Activated CD8-positive, alpha-beta memory T cell treated with anti-CD3 and anti-CD28 coated beads, Interleukin-2, amount 10 ng/mL, durations not matched to agents 7 days and 5 days (primary cell): ENCODE measurements at regions not wholly inside any gene's neighbourhood (a gene's known extent, or its start where the extent isn't known, plus 50 kb on each side); places are given as distances from the start of the nearest gene placed in this dataset.
A peak's percentile ranks its signal among the peaks of the same experiment; 100 is the strongest.

Experiments used
- ATAC-seq: fragments of 150-1000 bp; cut with Tn5 transposase; one replicate; pipeline ENCODE4 v1.10.0; 2021; ENCODE audit warnings: moderate library complexity
- CTCF ChIA-PET: fragments of 350-600 bp; sonication (Branson Sonifier 250); formaldehyde crosslinking; loops from one replicate; lab custom pipeline; 2021; ENCODE audit warnings: antibody characterized with exemption; lab: Charles Lee
- DNase-seq: peaks from one replicate; pipeline ENCODE4 v3.0.0-alpha.2; 2020
- H3K27ac Mint-ChIP-seq: one replicate; pipeline ENCODE4 v1.8.0; 2021; ENCODE audit warnings: mild to moderate bottlenecking, mixed read lengths
- H3K27me3 Mint-ChIP-seq: one replicate; pipeline ENCODE4 v1.8.0; 2021; ENCODE audit warnings: mixed read lengths
- H3K36me3 Mint-ChIP-seq: one replicate; pipeline ENCODE4 v1.8.0; 2021; ENCODE audit warnings: mild to moderate bottlenecking, mixed read lengths
- H3K4me1 Mint-ChIP-seq: one replicate; pipeline ENCODE4 v1.8.0; 2021; ENCODE audit warnings: mixed read lengths
- H3K4me3 Mint-ChIP-seq: one replicate; pipeline ENCODE4 v1.8.0; 2021; ENCODE audit warnings: mild to moderate bottlenecking, moderate library complexity, mixed read lengths
- H3K9me3 Mint-ChIP-seq: one replicate; pipeline ENCODE4 v1.8.0; 2022; ENCODE audit warnings: low read depth, mixed read lengths

- Mint-ChIP-seq H3K4me3 (no peak overlapping the region), H3K9me3 (no peaks in the 10 kb centered on the region), H3K36me3 (no peaks in the 10 kb centered on the region), H3K27ac (no peak overlapping the region), H3K4me1 (no peaks in the 10 kb centered on the region), H3K27me3 (no peaks in the 10 kb centered on the region)
- CTCF ChIA-PET: no interaction called here
- no peak for ATAC-seq
- DNase-seq: no peak
These were observed 203.9 kb downstream of the HAO1 start for GRCh38 chr20:7736336-7736735.

DNA sequence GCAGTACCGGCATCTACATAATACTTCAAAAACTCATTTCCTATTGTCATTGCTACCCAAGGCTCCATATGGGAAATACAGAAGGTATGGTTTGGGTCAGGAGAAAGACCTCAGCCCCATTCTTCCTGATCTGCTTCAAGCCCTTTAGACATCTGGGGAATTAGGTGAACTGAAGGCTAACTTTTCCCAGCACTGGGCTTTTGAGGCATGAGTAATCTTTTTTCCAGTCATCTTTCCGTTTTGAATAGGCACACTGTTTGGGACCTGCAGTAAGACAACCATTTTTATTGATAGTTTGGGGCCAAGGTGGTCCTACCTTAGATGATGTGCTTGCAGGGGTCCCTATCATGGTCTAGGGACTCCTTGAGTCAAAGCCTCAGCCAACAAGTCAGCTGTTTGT, 198.4 kb downstream of the HAO1 start:
- Mint-ChIP-seq H3K36me3 (no peaks in the 10 kb centered on the region), H3K9me3 (peaks cover 3% of the 10 kb centered on the region), H3K27me3 (no peaks in the 10 kb centered on the region), H3K4me3 (no peak overlapping the region), H3K4me1 (no peaks in the 10 kb centered on the region), H3K27ac (no peak overlapping the region)
- CTCF ChIA-PET: no interaction called here
- no peak for ATAC-seq
- no peak for DNase-seq

- no peaks in the 10 kb centered on the region for H3K27me3 Mint-ChIP-seq
- CTCF ChIA-PET: no interaction called here
- no peak for DNase-seq
- ATAC-seq: no peak
- H3K4me3 Mint-ChIP-seq: no peak overlapping the region
- peaks cover 3% of the 10 kb centered on the region for H3K9me3 Mint-ChIP-seq
- no peaks in the 10 kb centered on the region for H3K36me3 Mint-ChIP-seq
- H3K4me1 Mint-ChIP-seq: no peaks in the 10 kb centered on the region
- H3K27ac Mint-ChIP-seq: no peak overlapping the region
These were observed 197.8 kb downstream of the HAO1 start for GRCh38 chr20:7742479-7742878.

GRCh38 chr20:7744411-7744810, 195.8 kb downstream of the HAO1 start:
- Mint-ChIP-seq H3K4me1 (no peaks in the 10 kb centered on the region), H3K9me3 (peaks cover 3% of the 10 kb centered on the region), H3K27me3 (no peaks in the 10 kb centered on the region), H3K4me3 (no peak overlapping the region), H3K27ac (no peak overlapping the region), H3K36me3 (no peaks in the 10 kb centered on the region)
- no peak for DNase-seq
- no peak for ATAC-seq
- CTCF ChIA-PET: no interaction called here

DNA sequence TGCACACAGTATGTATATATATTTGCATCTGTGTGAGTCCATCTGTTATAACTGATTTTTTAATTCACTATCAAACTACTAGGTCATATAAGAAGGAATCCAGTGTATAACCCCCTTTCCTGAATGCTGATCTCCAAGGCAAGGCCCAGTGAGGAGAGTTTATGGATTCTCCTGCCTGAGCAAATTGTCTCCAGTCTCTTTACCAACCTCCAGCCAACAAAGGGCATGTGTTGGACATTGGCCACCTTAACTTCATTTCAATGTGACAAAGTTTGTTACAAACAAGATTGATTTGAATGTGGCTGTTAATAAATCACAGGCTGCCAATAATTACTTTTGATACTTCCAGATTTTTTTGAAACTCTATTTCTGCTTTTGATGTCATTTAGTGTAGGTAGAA, 191.6 kb downstream of the HAO1 start:
- CTCF ChIA-PET: no interaction called here
- no peaks in the 10 kb centered on the region for H3K9me3 Mint-ChIP-seq
- ATAC-seq (no peak), DNase-seq (no peak)
- no peak overlapping the region for H3K27ac Mint-ChIP-seq
- H3K4me1 Mint-ChIP-seq: no peaks in the 10 kb centered on the region
- no peaks in the 10 kb centered on the region for H3K27me3 Mint-ChIP-seq
- H3K4me3 Mint-ChIP-seq: no peak overlapping the region
- no peaks in the 10 kb centered on the region for H3K36me3 Mint-ChIP-seq

DNA sequence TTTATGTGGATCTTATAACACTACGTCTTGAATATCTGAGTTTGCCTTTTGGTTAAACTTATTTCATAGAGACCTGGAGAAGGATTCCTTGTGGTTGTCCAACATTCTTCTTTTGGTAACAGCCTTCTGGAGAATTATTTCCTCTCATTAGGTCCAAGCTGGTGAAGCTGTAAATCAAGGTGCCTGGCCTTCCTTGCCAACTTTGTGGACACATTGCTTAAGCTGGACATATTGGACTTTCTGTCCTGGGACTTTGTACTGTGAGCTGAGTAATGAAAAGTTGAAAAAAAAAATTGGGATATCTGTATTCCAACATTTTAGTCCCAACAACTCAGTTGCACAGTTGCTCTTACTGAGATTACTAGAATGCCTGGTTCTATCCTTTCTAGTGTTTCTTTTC, 186.2 kb downstream of the HAO1 start:
- DNase-seq (no peak), ATAC-seq (no peak)
- Mint-ChIP-seq H3K27ac (no peak overlapping the region), H3K4me3 (no peak overlapping the region), H3K36me3 (no peaks in the 10 kb centered on the region), H3K9me3 (no peaks in the 10 kb centered on the region), H3K27me3 (no peaks in the 10 kb centered on the region), H3K4me1 (no peaks in the 10 kb centered on the region)
- CTCF ChIA-PET: no interaction called here

- CTCF ChIA-PET: no interaction called here
- H3K9me3 Mint-ChIP-seq: no peaks in the 10 kb centered on the region
- no peaks in the 10 kb centered on the region for H3K4me1 Mint-ChIP-seq
- no peak for DNase-seq
- ATAC-seq: no peak
- no peak overlapping the region for H3K4me3 Mint-ChIP-seq
- H3K27ac Mint-ChIP-seq: no peak overlapping the region
- no peaks in the 10 kb centered on the region for H3K36me3 Mint-ChIP-seq
- no peaks in the 10 kb centered on the region for H3K27me3 Mint-ChIP-seq
These were observed 181.9 kb downstream of the HAO1 start for GRCh38 chr20:7758406-7758805.

GRCh38 chr20:7760247-7761031, 179.8 kb downstream of the HAO1 start:
- H3K4me3 Mint-ChIP-seq: no peak overlapping the region
- H3K36me3 Mint-ChIP-seq: no peaks in the 10 kb centered on the region
- H3K27ac Mint-ChIP-seq: no peak overlapping the region
- DNase-seq (no peak), ATAC-seq (no peak)
- no peaks in the 10 kb centered on the region for H3K27me3 Mint-ChIP-seq
- H3K9me3 Mint-ChIP-seq: no peaks in the 10 kb centered on the region
- peaks cover 5% of the 10 kb centered on the region for H3K4me1 Mint-ChIP-seq
- CTCF ChIA-PET: interaction anchor here (1.2 kb wide), 1 partner anchor 10 kb away, joined by 3 read pairs; no protein-coding TSS in a partner anchor

DNA sequence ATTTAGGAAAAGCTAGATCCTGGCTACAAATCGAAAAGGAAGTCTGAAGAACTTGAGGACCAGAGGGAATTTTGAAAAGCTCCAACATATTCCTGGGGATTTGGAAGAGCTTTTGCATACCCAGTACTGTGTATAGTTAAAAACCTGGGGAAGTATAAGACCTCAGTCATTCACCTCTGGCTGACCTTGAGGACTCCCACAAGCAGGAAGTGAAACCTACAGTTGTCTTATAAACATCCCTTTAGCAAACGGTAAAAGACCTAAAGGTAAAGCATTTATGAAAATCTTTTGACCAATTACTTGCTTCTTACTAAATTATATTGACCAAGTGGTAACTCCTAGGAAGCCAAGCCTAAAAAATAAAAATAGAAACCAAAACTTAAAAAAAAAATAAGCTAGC, 175.0 kb downstream of the HAO1 start:
- Mint-ChIP-seq H3K4me1 (peaks cover 8% of the 10 kb centered on the region), H3K36me3 (no peaks in the 10 kb centered on the region), H3K9me3 (peaks cover 4% of the 10 kb centered on the region), H3K27ac (no peak overlapping the region), H3K27me3 (no peaks in the 10 kb centered on the region), H3K4me3 (no peak overlapping the region)
- CTCF ChIA-PET: no interaction called here
- no peak for DNase-seq
- ATAC-seq: no peak

- H3K27ac Mint-ChIP-seq: no peak overlapping the region
- peaks cover 6% of the 10 kb centered on the region for H3K9me3 Mint-ChIP-seq
- H3K36me3 Mint-ChIP-seq: no peaks in the 10 kb centered on the region
- H3K27me3 Mint-ChIP-seq: no peaks in the 10 kb centered on the region
- H3K4me1 Mint-ChIP-seq: peaks cover 14% of the 10 kb centered on the region
- no peak overlapping the region for H3K4me3 Mint-ChIP-seq
- no peak for ATAC-seq
- no peak for DNase-seq
- CTCF ChIA-PET: interaction anchor here (1.2 kb wide), 1 partner anchor 10 kb away, joined by 3 read pairs; no protein-coding TSS in a partner anchor
These were observed 170.2 kb downstream of the HAO1 start for GRCh38 chr20:7770046-7770445.

DNA sequence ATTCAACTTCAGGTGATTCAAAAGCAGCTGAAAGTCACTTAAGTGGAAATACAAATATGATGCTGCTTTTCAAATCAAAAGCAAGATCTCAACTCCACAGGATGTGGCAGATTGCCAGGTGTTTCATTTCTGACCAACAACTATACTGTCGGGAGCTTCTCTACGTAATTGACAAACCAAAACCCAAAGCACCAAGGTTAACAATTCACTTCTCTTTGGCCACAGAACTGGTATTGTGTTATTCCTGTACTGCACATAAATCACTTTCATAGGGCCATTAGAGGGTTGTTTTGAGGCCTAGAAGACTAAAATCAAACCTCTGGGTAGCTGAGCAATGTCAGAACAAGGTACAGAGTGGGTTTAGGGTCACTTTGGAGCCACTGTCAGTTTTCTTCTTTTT, 169.7 kb downstream of the HAO1 start:
- H3K36me3 Mint-ChIP-seq: no peaks in the 10 kb centered on the region
- CTCF ChIA-PET: interaction anchor here (1.2 kb wide), 1 partner anchor 10 kb away, joined by 3 read pairs; no protein-coding TSS in a partner anchor
- H3K27me3 Mint-ChIP-seq: no peaks in the 10 kb centered on the region

GRCh38 chr20:7772371-7772770, 167.9 kb downstream of the HAO1 start:
- no peak overlapping the region for H3K4me3 Mint-ChIP-seq
- H3K36me3 Mint-ChIP-seq: no peaks in the 10 kb centered on the region
- H3K27ac Mint-ChIP-seq: no peak overlapping the region
- DNase-seq: no peak
- CTCF ChIA-PET: no interaction called here
- no peaks in the 10 kb centered on the region for H3K27me3 Mint-ChIP-seq
- ATAC-seq: no peak
- peaks cover 12% of the 10 kb centered on the region for H3K4me1 Mint-ChIP-seq
- H3K9me3 Mint-ChIP-seq: peaks cover 5% of the 10 kb centered on the region

More for the DNA sequence above, 169.7 kb downstream of the HAO1 start:
- Mint-ChIP-seq H3K9me3 (peaks cover 6% of the 10 kb centered on the region), H3K4me3 (no peak overlapping the region), H3K4me1 (peaks cover 12% of the 10 kb centered on the region), H3K27ac (no peak overlapping the region)
- ATAC-seq: peak; percentile 53
- peak; percentile 55 for DNase-seq

DNA sequence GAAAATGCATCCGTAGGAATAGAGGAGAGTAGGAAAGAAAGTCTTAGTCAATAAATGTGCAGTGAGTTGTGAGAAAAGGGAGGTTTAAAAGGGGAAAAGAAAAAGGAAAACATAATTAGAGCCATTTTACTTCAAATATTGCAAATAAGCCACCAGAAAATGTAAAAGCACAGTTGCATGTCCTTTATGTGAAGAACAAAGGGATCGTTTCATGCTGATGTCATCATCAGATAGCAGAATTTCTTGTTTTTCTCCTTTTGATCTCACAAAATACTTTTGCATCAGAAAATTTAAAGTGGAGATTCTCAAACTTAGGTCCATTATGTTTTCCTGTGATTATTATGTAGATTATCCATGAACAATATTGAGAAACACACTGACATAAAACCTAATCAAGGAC, 166.7 kb downstream of the HAO1 start:
- CTCF ChIA-PET: no interaction called here
- H3K36me3 Mint-ChIP-seq: no peaks in the 10 kb centered on the region
- ATAC-seq (no peak), DNase-seq (no peak)
- no peak overlapping the region for H3K4me3 Mint-ChIP-seq
- H3K9me3 Mint-ChIP-seq: peaks cover 2% of the 10 kb centered on the region
- H3K4me1 Mint-ChIP-seq: peaks cover 12% of the 10 kb centered on the region
- H3K27me3 Mint-ChIP-seq: no peaks in the 10 kb centered on the region
- H3K27ac Mint-ChIP-seq: no peak overlapping the region

- H3K4me1 Mint-ChIP-seq: peaks cover 10% of the 10 kb centered on the region
- CTCF ChIA-PET: no interaction called here
- ATAC-seq: no peak
- H3K4me3 Mint-ChIP-seq: no peak overlapping the region
- no peaks in the 10 kb centered on the region for H3K27me3 Mint-ChIP-seq
- H3K36me3 Mint-ChIP-seq: no peaks in the 10 kb centered on the region
- peaks cover 4% of the 10 kb centered on the region for H3K9me3 Mint-ChIP-seq
- DNase-seq: no peak
- H3K27ac Mint-ChIP-seq: no peak overlapping the region
These were observed 165.2 kb downstream of the HAO1 start for GRCh38 chr20:7775072-7775471.
